Breast epithelium (tissue), 4 donors: ENCODE measurements at regions not wholly inside any gene's neighbourhood (a gene's known extent, or its start where the extent isn't known, plus 50 kb on each side); places are given as distances from the start of the nearest gene placed in this dataset.

ENCODE experiments used
- DNase-seq, 2 donors: peaks; one replicate each; pipeline ENCODE4 v3.0.0-alpha.2; 2019; ENCODE audit warnings: low spot score in 2 of 2
- H3K27ac ChIP-seq, 2 donors: fragments of 200-600 bp; sonication (generic) in 1 of 2; one replicate each; pipeline ENCODE4 v1.5.1; 2016 to 2019; ENCODE audit warnings: mild to moderate bottlenecking in 1 of 2
- H3K27me3 ChIP-seq, 2 donors: fragments of 200-600 bp; sonication (generic) in 1 of 2; one replicate each; pipeline versions ENCODE4 v1.5.1 to v1.6.0; 2017 to 2019; ENCODE audit warnings: control low read depth in 1 of 2, mild to moderate bottlenecking in 1 of 2
- H3K36me3 ChIP-seq: fragments of 200-600 bp; one replicate; pipeline ENCODE4 v1.5.1; 2019
- H3K4me1 ChIP-seq, 2 donors: fragments of 200-600 bp; sonication (generic); one replicate each; pipeline ENCODE4 v1.5.1; 2016 to 2019; ENCODE audit warnings: control low read depth in 1 of 2
- H3K4me3 ChIP-seq, 3 donors: fragments of 200-600 bp; sonication (generic); 1 replicate in 2 of 3; 2 replicates in 1 of 3; pipeline ENCODE4 v1.5.1; 2016 to 2019; ENCODE audit warnings: mild to moderate bottlenecking in 3 of 3, moderate library complexity in 2 of 3
- H3K9me3 ChIP-seq, 2 donors: fragments of 200-600 bp; sonication (generic) in 1 of 2; one replicate each; pipeline ENCODE4 v1.5.1; 2016 to 2019; ENCODE audit warnings: control low read depth in 1 of 2
- CTCF ChIP-seq, 3 donors: fragments of 450-650 bp; IDR thresholded peaks; one replicate each; pipeline ENCODE4 v1.5.1; 2016 to 2017; ENCODE audit warnings: antibody characterized with exemption in 3 of 3, mild to moderate bottlenecking in 3 of 3, moderate library complexity in 3 of 3
- POLR2A ChIP-seq: fragments of 450-650 bp; IDR thresholded peaks from one replicate; pipeline ENCODE4 v1.6.1; 2016; ENCODE audit warnings: antibody characterized with exemption, mild to moderate bottlenecking, moderate library complexity
- POLR2AphosphoS5 ChIP-seq, 3 donors: sonication (generic); formaldehyde crosslinking; IDR thresholded peaks; one replicate each; pipeline ENCODE4 v1.6.1; 2017; ENCODE audit warnings: antibody characterized with exemption in 3 of 3
- intact Hi-C: fragments of 100-400 bp; cut with DNase I; formaldehyde crosslinking; loops from one replicate; pipeline ENCODE4 v1.15.1; 2023; ENCODE audit warnings: low total_unique reads

GRCh38 chr2:41970988-41971660 is 76.7 kb upstream of the PKDCC start:
- H3K27me3 ChIP-seq, result no peaks in the 10 kb centered on the region
- DNase-seq, result no peak
- H3K4me3 ChIP-seq, result no peak overlapping the region
- intact Hi-C loops, result no loop called here
- H3K4me1 ChIP-seq, result peaks cover under 1 to 11% of the 10 kb centered on the region in 2 donors
- TF ChIP-seq CTCF (IDR thresholded peaks at IDR 0.05) (no peak), POLR2A (no peak), POLR2AphosphoS5 (IDR thresholded peaks at IDR 0.05) (no peak)
- H3K36me3 ChIP-seq, result no peaks in the 10 kb centered on the region
- no peaks in the 10 kb centered on the region for H3K9me3 ChIP-seq
- no peak overlapping the region for H3K27ac ChIP-seq

DNA sequence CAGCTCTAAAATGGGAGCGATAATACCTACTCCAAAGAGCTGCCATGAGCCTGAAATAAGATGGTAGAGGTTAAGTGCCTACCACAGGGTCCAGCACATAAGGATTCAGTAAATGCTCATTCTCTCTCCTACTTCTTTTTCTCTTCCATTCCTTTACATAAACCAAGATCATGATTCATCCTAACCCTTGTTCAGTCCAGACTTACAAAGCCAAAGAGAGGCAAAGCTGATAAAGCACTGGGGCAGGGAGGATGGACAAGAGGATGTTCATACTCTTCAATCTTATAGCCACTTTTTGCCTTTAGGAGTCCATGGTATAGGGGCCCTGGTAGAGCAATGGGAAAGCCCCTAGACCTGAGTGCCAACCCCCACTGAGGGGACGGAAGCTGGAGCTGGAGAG is 75.6 kb upstream of the PKDCC start:
- Histone ChIP-seq H3K36me3 (no peaks in the 10 kb centered on the region), H3K9me3 (no peaks in the 10 kb centered on the region), H3K4me1 (peaks cover 0 to 8% of the 10 kb centered on the region in 2 donors), H3K27ac (no peak overlapping the region), H3K4me3 (no peak overlapping the region), H3K27me3 (no peaks in the 10 kb centered on the region)
- intact Hi-C loops, result no loop called here
- TF ChIP-seq POLR2A (no peak), POLR2AphosphoS5 (IDR thresholded peaks at IDR 0.05) (no peak), CTCF (IDR thresholded peaks at IDR 0.05) (no peak)
- DNase-seq, result no peak

DNA sequence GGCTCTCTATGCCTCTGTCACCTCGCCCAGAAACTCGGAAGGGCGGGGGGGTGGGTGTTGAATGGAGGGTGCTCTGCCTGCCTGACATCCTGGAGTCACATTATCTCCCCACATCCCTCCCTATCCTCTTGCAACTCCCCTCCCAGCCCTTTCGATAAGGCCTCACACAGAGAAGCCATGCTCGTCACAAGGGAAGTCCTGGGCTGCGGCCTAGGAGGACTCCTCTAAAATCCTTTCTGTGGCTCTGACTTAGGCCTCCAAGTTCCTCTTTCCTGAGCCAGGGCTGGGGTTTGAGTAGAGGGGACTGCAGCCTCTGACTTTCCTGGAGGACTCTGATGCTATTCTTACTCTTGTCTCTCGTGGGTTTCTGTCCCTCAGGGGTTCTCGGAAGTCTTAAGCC is 75.0 kb upstream of the PKDCC start:
- no peaks in the 10 kb centered on the region for H3K36me3 ChIP-seq
- H3K27ac ChIP-seq, result no peak overlapping the region
- peaks cover 0 to 1% of the 10 kb centered on the region in 2 donors for H3K4me1 ChIP-seq
- DNase-seq, result no peak
- no peaks in the 10 kb centered on the region for H3K9me3 ChIP-seq
- no peak for TF ChIP-seq POLR2AphosphoS5 (IDR thresholded peaks at IDR 0.05)
- no peak for TF ChIP-seq POLR2A
- TF ChIP-seq CTCF (IDR thresholded peaks at IDR 0.05), result no peak
- intact Hi-C loops, result no loop called here
- H3K4me3 ChIP-seq, result no peak overlapping the region
- H3K27me3 ChIP-seq, result no peaks in the 10 kb centered on the region

- DNase-seq, result no peak
- TF ChIP-seq POLR2AphosphoS5 (IDR thresholded peaks at IDR 0.05) (no peak), POLR2A (no peak), CTCF (IDR thresholded peaks at IDR 0.05) (no peak)
- Histone ChIP-seq H3K36me3 (no peaks in the 10 kb centered on the region), H3K27ac (no peak overlapping the region), H3K9me3 (no peaks in the 10 kb centered on the region), H3K27me3 (no peaks in the 10 kb centered on the region), H3K4me1 (no peaks in the 10 kb centered on the region), H3K4me3 (no peak overlapping the region)
- intact Hi-C loops, result no loop called here
Observed at GRCh38 chr2:41973871-41974270, 74.0 kb upstream of the PKDCC start.

DNA sequence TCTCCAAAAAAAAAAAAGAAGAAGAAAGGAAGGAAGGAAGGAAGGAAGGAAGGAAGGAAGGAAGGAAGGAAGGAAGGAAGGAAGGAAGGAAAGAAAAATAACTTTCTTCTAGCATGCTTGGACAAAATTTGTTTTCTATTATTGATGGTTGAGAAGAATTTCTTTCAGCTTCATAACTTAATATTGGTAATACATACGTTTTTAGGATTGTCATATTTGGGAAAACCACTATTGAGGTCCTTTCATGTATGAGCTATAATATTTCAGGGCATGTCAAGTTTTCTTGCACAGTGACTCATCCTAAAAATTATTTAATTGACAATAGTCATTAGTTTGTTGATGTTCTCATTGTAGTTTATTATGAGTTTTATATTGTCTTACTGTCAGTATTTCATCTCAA is 66.4 kb upstream of the PKDCC start:
- DNase-seq, result no peak
- Histone ChIP-seq H3K36me3 (no peaks in the 10 kb centered on the region), H3K4me3 (no peak overlapping the region), H3K9me3 (no peaks in the 10 kb centered on the region), H3K27me3 (no peaks in the 10 kb centered on the region), H3K4me1 (no peaks in the 10 kb centered on the region), H3K27ac (no peak overlapping the region)
- intact Hi-C loops, result no loop called here
- TF ChIP-seq CTCF (IDR thresholded peaks at IDR 0.05) (no peak), POLR2AphosphoS5 (IDR thresholded peaks at IDR 0.05) (no peak), POLR2A (no peak)
